Endothelial cell of umbilical vein (primary cell): ENCODE measurements at regions not wholly inside any gene's neighbourhood (a gene's known extent, or its start where the extent isn't known, plus 50 kb on each side); places are given as distances from the start of the nearest gene placed in this dataset.

Source experiments
- BruUV-seq: library from RNA; stranded (reverse); fragments of 400-500 nt; replicated peaks from 2 replicates; lab custom pipeline; 2021; lab: Mats Ljungman, UMichigan
- CTCF ChIA-PET: fragments of 300-600, 350-600 bp; sonication (Branson Sonifier 250); formaldehyde crosslinking; loops from one replicate; lab custom pipeline; 2021; ENCODE audit warnings: antibody characterized with exemption, inconsistent platforms; lab: Charles Lee
- POLR2A ChIA-PET: fragments of 300-600, 350-600 bp; sonication (Branson Sonifier 250); formaldehyde crosslinking; loops from one replicate; lab custom pipeline; 2021; ENCODE audit warnings: antibody characterized with exemption, inconsistent platforms; lab: Charles Lee
- DNase-seq: peaks from one replicate; pipeline ENCODE4 v3.0.0-alpha.2; 2011; ENCODE audit warnings: low read depth, low spot score
- FAIRE-seq: peaks from 2 replicates; lab custom pipeline; 2011; peaks lifted over from hg19 to GRCh38; lab: Jason Lieb, UNC
- H2AFZ ChIP-seq: 2 replicates; pipeline ENCODE4 v1.6.0; 2012; ENCODE audit warnings: low read depth, low read length, control low read depth, inconsistent platforms
- H3K27ac ChIP-seq: 2 replicates; pipeline ENCODE4 v1.5.1; 2011; ENCODE audit warnings: low read depth, mild to moderate bottlenecking, control low read depth, low read length, moderate library complexity; ENCODE audit not compliant: insufficient read depth
- H3K27me3 ChIP-seq, 2 experiments: 2 replicates each; pipeline versions ENCODE4 v1.6.0 to v1.6.1; 2011; ENCODE audit warnings: low read length in 2 of 2, mixed read lengths in 1 of 2; ENCODE audit not compliant: control insufficient read depth in 2 of 2, insufficient read depth in 2 of 2
- H3K36me3 ChIP-seq, 2 experiments: 2 replicates in 1 of 2; 3 replicates in 1 of 2; pipeline ENCODE4 v1.5.1; 2011; ENCODE audit warnings: low read length in 2 of 2, mild to moderate bottlenecking in 1 of 2, moderate library complexity in 1 of 2; ENCODE audit not compliant: control insufficient read depth in 2 of 2, insufficient read depth in 2 of 2; ENCODE audit errors: extremely low read depth in 1 of 2
- H3K4me1 ChIP-seq: 3 replicates; pipeline ENCODE4 v1.5.1; 2011; ENCODE audit warnings: mild to moderate bottlenecking, low read length; ENCODE audit not compliant: control insufficient read depth, insufficient read depth; ENCODE audit errors: extremely low read depth
- H3K4me2 ChIP-seq: 2 replicates; pipeline ENCODE4 v1.6.1; 2011; ENCODE audit warnings: low read length, control low read depth, mixed read lengths; ENCODE audit not compliant: insufficient read depth
- H3K4me3 ChIP-seq, 3 experiments: fragments of 200-600 bp in 1 of 3; sonication (generic), shearing (Covaris generic) in 1 of 3; replicated peaks in 1 of 3; 2 replicates each; pipeline ENCODE4 v1.5.1; 2011 to 2016; ENCODE audit warnings: control low read depth in 3 of 3, low read length in 3 of 3, mild to moderate bottlenecking in 2 of 3, inconsistent platforms in 1 of 3, low read depth in 1 of 3, moderate library complexity in 1 of 3; ENCODE audit not compliant: insufficient read depth in 1 of 3
- H3K79me2 ChIP-seq: 2 replicates; pipeline ENCODE4 v1.6.0; 2012; ENCODE audit warnings: low read length, inconsistent platforms; ENCODE audit not compliant: control insufficient read depth, insufficient read depth
- H3K9ac ChIP-seq: replicated peaks from 2 replicates; pipeline ENCODE3; 2011; ENCODE audit warnings: low read length, control low read depth; ENCODE audit not compliant: insufficient read depth; ENCODE audit errors: extremely low read depth
- H3K9me1 ChIP-seq: replicated peaks from 3 replicates; pipeline ENCODE4 v1.6.0; 2011; ENCODE audit warnings: mild to moderate bottlenecking, low read length; ENCODE audit not compliant: control insufficient read depth, insufficient read depth; ENCODE audit errors: extremely low read depth
- H3K9me3 ChIP-seq: replicated peaks from 2 replicates; pipeline ENCODE4 v1.5.1; 2012; ENCODE audit warnings: low read length, inconsistent platforms; ENCODE audit not compliant: control insufficient read depth, insufficient read depth
- H4K20me1 ChIP-seq: replicated peaks from 2 replicates; pipeline ENCODE3; 2011; ENCODE audit warnings: mild to moderate bottlenecking, low read length; ENCODE audit not compliant: control insufficient read depth, insufficient read depth; ENCODE audit errors: extremely low read depth
- CTCF ChIP-seq, 2 donors: IDR thresholded peaks; 1 replicate in 1 of 2; 2 replicates in 1 of 2; pipeline ENCODE4 v1.5.1; 2011; ENCODE audit warnings: low read length in 2 of 2, mild to moderate bottlenecking in 2 of 2, moderate library complexity in 2 of 2, control low read depth in 1 of 2, inconsistent platforms in 1 of 2, low read depth in 1 of 2; ENCODE audit not compliant: insufficient read depth in 1 of 2; ENCODE audit errors: extremely low read depth in 1 of 2
- EZH2 ChIP-seq: IDR thresholded peaks from 2 replicates; pipeline ENCODE4 v1.6.1; 2012; ENCODE audit warnings: borderline replicate concordance, low read depth, mild to moderate bottlenecking, moderate library complexity, low read length, inconsistent platforms; ENCODE audit not compliant: severe bottlenecking
- FOS ChIP-seq: IDR thresholded peaks from 2 replicates; pipeline ENCODE4 v1.6.1; 2011; ENCODE audit warnings: mild to moderate bottlenecking, low read length, moderate library complexity, borderline replicate concordance; ENCODE audit not compliant: insufficient read depth
- GATA2 ChIP-seq: IDR thresholded peaks from 2 replicates; pipeline ENCODE4 v1.7.0; 2011; ENCODE audit warnings: low read depth, mild to moderate bottlenecking, moderate library complexity, mixed read lengths, low read length; ENCODE audit not compliant: insufficient read length, insufficient read depth
- JUN ChIP-seq: IDR thresholded peaks from 2 replicates; pipeline ENCODE4 v1.6.1; 2011; ENCODE audit warnings: borderline replicate concordance, low read depth; ENCODE audit not compliant: insufficient read length, insufficient read depth
- MAX ChIP-seq: IDR thresholded peaks from 2 replicates; pipeline ENCODE4 v1.6.1; 2011; ENCODE audit not compliant: insufficient read depth, insufficient read length
- MYC ChIP-seq: IDR thresholded peaks from one replicate; pipeline ENCODE4 v1.6.1; 2011; ENCODE audit warnings: mild to moderate bottlenecking, low read depth, low read length
- POLR2A ChIP-seq: IDR thresholded peaks from 2 replicates; pipeline ENCODE4 v1.6.1; 2012; ENCODE audit warnings: low read depth, mild to moderate bottlenecking, control low read depth, low read length
- POLR2AphosphoS5 ChIP-seq: IDR thresholded peaks from 2 replicates; pipeline ENCODE4 v1.6.1; 2012; ENCODE audit warnings: low read depth, mild to moderate bottlenecking, control low read depth, low read length, moderate library complexity; ENCODE audit not compliant: insufficient read depth
- dilution Hi-C: fragments of 300-500 bp; cut with MboI; formaldehyde crosslinking; loops from one replicate; pipeline ENCODE4 v1.15.0; 2019; ENCODE audit warnings: low sequenced_read_pairs; ENCODE audit not compliant: extremely low pct_ligation_motif_present
- intact Hi-C: fragments of 100-400 bp; cut with micrococcal nuclease; formaldehyde crosslinking; loops from one replicate; pipeline ENCODE4 v1.10.0; 2022

GRCh38 chr3:145188079-145188770, 972.8 kb downstream of the PLOD2 start:
- Histone ChIP-seq H2AFZ (no peak overlapping the region), H3K4me1 (peaks cover 13% of the 10 kb centered on the region), H3K27me3 (no peaks in the 10 kb centered on the region), H3K4me2 (no peak overlapping the region), H3K27ac (no peak overlapping the region), H3K79me2 (no peaks in the 10 kb centered on the region), H3K36me3 (no peaks in the 10 kb centered on the region), H3K4me3 (no peak overlapping the region), H3K9me1 (no peaks in the 10 kb centered on the region), H4K20me1 (no peaks in the 10 kb centered on the region), H3K9ac (no peak overlapping the region), H3K9me3 (no peaks in the 10 kb centered on the region)
- intact Hi-C loops, result no loop called here
- FAIRE-seq, result no peak
- no peak for DNase-seq
- ChIA-PET CTCF (no interaction called here), POLR2A (no interaction called here)
- TF ChIP-seq FOS (no peak), JUN (no peak), POLR2A (no peak), MAX (no peak), EZH2 (no peak), POLR2AphosphoS5 (no peak), CTCF (IDR thresholded peaks at IDR 0.05; ENCODE audit: extremely low read depth in 1 of 2, insufficient read depth in 1 of 2, low read depth in 1 of 2, low read length in 2 of 2) (no peak), GATA2 (no peak), MYC (no peak)
- dilution Hi-C loops, result no loop called here
- BruUV-seq, result no TSS peak
